Upper lobe of left lung (tissue), 4 donors: ENCODE measurements at regions not wholly inside any gene's neighbourhood (a gene's known extent, or its start where the extent isn't known, plus 50 kb on each side); places are given as distances from the start of the nearest gene placed in this dataset.

ENCODE experiments used
- POLR2A ChIP-seq, 4 donors: fragments of 450-650 bp; IDR thresholded peaks; one replicate each; pipeline ENCODE4 v1.5.1; 2016 to 2017; ENCODE audit warnings: antibody characterized with exemption in 4 of 4, mild to moderate bottlenecking in 2 of 4
- POLR2AphosphoS5 ChIP-seq, 2 donors: sonication (generic); formaldehyde crosslinking; IDR thresholded peaks; one replicate each; pipeline ENCODE4 v1.5.1; 2017; ENCODE audit warnings: antibody characterized with exemption in 2 of 2
- TF ChIP-seq, protein P1 (sequence below), 6 experiments: fragments of 450-650 bp in 4 of 6; fragments of 200-600 bp in 2 of 6; sonication (generic) in 2 of 6; IDR thresholded peaks; one replicate each; pipeline ENCODE4 v1.5.1; 2016 to 2019; ENCODE audit warnings: antibody characterized with exemption in 6 of 6

DNA sequence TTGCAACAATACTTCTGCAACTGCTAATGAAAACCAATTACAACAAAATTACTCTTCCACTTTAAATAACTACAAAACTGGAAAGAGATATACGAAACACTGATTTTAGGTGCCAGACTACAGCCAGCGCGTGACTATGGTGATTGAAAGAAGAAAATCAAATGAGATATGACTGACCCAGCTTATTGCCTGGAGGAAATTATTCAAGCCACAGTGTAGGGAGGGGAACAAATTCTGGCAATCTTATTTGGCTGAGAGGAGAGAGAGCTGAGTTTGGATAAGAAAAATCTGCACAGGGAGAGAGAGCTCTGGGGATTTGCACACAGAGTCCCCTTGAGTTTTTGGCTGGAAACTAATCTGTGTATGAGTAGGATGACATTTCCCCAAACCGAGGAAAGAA lies 470.3 kb upstream of the FRG2C start:
- TF ChIP-seq, protein P1, sequence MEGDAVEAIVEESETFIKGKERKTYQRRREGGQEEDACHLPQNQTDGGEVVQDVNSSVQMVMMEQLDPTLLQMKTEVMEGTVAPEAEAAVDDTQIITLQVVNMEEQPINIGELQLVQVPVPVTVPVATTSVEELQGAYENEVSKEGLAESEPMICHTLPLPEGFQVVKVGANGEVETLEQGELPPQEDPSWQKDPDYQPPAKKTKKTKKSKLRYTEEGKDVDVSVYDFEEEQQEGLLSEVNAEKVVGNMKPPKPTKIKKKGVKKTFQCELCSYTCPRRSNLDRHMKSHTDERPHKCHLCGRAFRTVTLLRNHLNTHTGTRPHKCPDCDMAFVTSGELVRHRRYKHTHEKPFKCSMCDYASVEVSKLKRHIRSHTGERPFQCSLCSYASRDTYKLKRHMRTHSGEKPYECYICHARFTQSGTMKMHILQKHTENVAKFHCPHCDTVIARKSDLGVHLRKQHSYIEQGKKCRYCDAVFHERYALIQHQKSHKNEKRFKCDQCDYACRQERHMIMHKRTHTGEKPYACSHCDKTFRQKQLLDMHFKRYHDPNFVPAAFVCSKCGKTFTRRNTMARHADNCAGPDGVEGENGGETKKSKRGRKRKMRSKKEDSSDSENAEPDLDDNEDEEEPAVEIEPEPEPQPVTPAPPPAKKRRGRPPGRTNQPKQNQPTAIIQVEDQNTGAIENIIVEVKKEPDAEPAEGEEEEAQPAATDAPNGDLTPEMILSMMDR (IDR thresholded peaks at IDR 0.05): no peak
- no peak for TF ChIP-seq POLR2A (IDR thresholded peaks at IDR 0.05)
- TF ChIP-seq POLR2AphosphoS5 (IDR thresholded peaks at IDR 0.05): no peak
